ENCODE measurements at regions not wholly inside any gene's neighbourhood (a gene's known extent, or its start where the extent isn't known, plus 50 kb on each side); places are given as distances from the start of the nearest gene placed in this dataset.
A peak's percentile ranks its signal among the peaks of the same experiment; 100 is the strongest.

DNA sequence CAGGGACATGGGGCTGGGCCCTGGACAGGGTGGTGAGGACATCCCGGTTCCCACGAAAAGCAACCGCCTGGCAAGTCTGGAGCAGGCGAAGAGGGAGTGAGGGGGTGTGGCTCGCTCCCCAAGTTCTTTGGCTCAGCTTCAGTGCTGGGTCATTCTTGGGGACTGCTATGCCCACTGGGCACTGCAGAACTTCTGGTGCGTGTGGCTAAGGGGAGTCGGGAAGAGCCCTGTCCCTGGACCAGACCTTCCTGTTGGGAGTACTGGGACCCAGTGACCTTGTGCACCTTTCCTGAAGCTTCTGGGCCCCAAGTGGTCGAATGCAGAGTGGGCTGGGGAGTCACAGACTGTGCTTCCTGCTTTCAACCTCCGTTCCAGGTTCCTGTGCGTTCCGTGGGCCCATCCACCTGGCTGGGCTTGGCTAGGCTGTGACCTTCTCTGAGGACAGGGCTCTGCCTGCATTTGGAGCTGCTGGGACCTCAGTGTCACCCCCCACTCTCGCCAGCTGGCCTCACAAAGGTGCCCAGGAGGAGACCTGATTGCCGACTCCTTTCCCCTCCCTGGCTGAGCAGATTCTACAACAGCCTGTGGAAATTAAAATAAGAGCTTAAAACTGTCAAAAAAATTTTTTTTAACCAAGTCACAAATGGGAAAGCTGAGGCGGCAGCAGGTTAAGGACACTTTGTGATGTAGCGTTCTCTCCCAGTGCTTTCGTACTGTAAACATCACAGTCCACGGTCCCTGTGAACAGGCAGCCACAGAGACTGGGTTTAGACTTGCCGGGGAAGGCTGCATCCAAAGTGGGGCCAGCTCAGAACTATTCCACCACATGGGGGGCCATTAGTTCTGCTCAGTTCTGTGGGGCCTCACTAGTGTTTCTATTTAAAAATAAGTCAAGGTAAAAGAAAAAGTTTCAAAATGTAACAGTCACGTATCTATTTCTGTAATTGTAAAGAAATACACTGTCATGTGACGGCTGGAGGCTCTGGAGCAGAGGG is 63.8 kb upstream of the WNT7B start:
- DNase-seq (ENCODE audit: low read depth) = no peak
- TF ChIP-seq, protein P1, sequence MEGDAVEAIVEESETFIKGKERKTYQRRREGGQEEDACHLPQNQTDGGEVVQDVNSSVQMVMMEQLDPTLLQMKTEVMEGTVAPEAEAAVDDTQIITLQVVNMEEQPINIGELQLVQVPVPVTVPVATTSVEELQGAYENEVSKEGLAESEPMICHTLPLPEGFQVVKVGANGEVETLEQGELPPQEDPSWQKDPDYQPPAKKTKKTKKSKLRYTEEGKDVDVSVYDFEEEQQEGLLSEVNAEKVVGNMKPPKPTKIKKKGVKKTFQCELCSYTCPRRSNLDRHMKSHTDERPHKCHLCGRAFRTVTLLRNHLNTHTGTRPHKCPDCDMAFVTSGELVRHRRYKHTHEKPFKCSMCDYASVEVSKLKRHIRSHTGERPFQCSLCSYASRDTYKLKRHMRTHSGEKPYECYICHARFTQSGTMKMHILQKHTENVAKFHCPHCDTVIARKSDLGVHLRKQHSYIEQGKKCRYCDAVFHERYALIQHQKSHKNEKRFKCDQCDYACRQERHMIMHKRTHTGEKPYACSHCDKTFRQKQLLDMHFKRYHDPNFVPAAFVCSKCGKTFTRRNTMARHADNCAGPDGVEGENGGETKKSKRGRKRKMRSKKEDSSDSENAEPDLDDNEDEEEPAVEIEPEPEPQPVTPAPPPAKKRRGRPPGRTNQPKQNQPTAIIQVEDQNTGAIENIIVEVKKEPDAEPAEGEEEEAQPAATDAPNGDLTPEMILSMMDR (IDR thresholded peaks at IDR 0.05; ENCODE audit: insufficient read depth, low read length) = no peak
- H3K4me3 ChIP-seq (ENCODE audit: low read depth, low read length) = no peak overlapping the region

DNA sequence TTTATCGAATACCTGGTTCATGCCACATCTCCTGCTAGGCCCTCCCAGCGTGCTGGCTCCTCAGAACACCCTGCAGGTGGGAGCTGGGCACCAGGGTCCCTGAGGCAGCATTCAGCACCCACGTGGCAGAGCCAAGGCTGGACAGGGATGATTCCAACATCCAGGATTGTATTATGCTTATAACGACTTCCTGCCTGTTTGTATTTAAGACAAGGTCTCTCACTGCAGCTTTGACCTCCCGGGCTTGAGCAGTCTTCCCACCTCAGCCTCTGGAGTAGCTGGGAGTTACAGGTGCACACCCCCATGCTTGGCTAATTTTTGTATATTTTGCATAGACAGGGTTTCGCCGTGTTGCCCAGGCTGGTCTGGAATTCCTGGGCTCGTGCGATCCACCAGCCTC is 64.7 kb upstream of the WNT7B start:
- no peak overlapping the region for H3K4me3 ChIP-seq (ENCODE audit: low read depth, low read length)
- DNase-seq (ENCODE audit: low read depth) = no peak
- TF ChIP-seq, protein P1 (IDR thresholded peaks at IDR 0.05; ENCODE audit: insufficient read depth, low read length) = no peak

DNA sequence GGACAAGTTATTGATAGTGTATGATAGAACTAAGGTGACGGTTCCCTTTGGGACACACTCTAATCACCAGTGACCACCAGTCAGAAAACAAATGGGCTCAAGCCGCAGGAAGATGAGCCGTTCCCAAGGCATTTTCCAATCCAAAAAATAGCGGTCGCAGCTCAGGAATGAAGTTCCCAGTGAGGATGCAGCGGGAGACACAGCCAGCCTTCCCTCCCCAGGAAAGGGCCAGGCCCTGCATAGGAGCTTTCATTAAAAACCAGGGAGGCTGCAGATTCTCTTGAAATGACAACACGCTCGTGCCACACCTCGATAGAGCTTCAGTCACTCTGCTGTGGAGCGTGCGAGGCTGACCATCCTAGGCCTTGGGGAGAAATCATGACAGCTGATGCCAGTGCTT is 65.8 kb upstream of the WNT7B start:
- H3K4me3 ChIP-seq (ENCODE audit: low read depth, low read length) = peak overlapping the region; percentile 31
- no peak for DNase-seq (ENCODE audit: low read depth)
- TF ChIP-seq, protein P1 (IDR thresholded peaks at IDR 0.05; ENCODE audit: insufficient read depth, low read length) = no peak

DNA sequence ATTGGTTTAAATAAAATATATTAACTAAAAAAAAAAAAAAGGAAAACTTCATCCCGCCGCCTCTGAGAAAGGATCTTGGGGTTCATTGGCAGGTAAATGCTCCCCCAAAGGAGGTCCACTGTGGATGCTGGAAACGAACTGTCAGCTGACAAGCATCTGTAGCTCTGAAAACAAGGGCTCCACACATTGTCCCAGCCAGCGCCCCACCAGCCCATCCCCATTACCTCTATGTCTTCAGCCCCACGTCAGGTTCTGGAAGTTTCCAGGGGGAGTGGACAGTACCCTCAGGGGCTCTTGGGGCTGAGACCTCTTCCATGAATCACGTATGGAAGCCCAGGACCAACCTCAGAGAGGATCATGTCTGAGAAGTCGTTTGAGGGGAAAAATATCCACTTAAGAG is 66.4 kb upstream of the WNT7B start:
- H3K4me3 ChIP-seq (ENCODE audit: low read depth, low read length) = peak overlapping the region; percentile 71
- DNase-seq (ENCODE audit: low read depth) = no peak
- TF ChIP-seq, protein P1 (IDR thresholded peaks at IDR 0.05; ENCODE audit: insufficient read depth, low read length) = no peak

DNA sequence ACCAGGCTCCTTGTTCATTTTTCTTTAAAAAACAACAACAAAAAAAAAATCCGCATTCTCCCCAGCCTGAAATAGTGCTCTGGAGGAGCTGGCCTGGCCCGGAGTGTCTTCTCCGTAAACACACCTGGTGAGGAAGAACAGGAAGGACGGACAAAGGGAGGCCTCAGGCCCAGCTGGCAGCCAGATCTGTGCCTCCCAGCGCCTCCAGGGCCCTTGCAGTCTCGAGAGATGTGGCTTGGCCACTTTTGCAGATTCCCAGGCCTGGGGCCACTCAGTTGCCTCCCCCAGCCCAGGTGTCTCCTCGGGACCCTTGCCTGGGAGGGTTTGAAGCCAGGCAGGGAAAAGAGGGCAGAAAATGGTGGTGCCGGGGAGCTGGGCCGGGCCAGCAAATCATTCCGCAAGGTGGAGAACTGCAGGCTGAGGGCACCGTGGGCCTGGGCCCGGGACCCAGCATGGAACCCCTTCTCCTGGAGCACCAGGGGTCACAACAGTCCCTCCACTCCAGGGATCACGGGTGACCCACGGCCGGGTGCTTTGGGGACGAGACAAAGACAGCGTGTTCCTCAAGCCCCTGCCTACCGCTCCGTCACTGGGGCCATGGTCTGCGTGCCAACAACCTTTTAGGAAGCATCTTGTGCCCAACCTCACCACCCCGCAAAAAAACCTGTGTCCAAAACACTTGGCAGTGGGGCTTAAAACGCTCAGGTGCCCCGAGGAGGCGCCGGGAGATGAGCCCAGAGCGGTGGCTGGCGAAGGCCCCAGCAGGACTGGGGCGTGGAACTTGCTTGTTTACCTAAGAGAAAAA is 67.1 kb upstream of the WNT7B start:
- TF ChIP-seq, protein P1 (IDR thresholded peaks at IDR 0.05; ENCODE audit: insufficient read depth, low read length) = no peak
- H3K4me3 ChIP-seq (ENCODE audit: low read depth, low read length) = peak overlapping the region; percentile 71
- peak; percentile 44 for DNase-seq (ENCODE audit: low read depth)

DNA sequence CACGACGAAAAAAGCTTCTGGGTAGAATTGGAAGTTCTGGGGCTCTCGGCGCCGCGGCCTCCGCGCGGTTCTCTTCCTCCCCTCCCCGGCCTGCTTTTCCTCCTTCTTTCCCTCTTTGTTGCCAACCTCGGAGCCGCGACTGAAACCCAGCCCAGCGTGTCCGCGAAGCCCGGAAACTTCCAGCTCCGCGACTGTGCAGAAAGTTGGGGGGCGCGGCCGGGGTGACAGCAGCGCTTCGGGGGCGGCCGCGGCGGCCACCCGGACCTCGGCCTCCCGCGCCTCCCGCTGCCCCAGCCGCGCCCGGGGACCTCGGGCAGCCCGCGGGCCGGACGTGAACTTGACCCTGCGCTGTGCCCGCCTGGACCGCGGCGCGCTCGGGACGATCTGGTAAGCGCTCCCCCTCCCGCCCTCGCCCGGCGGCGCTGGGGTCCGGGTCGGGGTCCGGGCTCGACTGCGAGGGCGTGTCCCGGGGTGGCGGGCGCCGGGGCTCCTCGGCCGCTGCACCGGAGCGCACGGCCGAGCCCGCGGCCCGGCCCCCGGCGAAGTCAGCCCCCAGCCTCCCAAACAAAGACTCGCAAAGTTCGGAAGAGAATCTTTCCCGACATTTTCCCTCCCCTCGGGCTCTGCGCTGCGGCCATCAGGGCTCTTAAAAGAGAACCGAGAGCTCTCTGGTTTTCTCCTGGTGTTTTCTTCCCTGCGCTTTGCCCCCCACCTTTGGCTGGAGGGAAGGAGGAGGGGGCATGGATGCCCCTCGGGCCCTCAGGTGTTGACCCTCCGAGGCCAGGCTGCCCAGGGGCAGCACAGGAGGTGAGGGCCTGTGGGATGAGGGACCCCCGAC is 67.9 kb upstream of the WNT7B start:
- H3K4me3 ChIP-seq (ENCODE audit: low read depth, low read length) = peak overlapping the region; percentile 71
- TF ChIP-seq, protein P1 (IDR thresholded peaks at IDR 0.05; ENCODE audit: insufficient read depth, low read length) = no peak
- DNase-seq (ENCODE audit: low read depth) = peak; percentile 45
